Smooth muscle cell (in vitro differentiated cells): ENCODE measurements at regions not wholly inside any gene's neighbourhood (a gene's known extent, or its start where the extent isn't known, plus 50 kb on each side); places are given as distances from the start of the nearest gene placed in this dataset.
"Not testable (repeated sequence)": the region's sequence is repeated elsewhere in the genome, so short reads cannot be mapped to it uniquely, and the experiment has no call there.

Experiments used
- DNase-seq: peaks from one replicate; lab custom pipeline; 2025; ENCODE audit not compliant: unreplicated experiment; lab: John Stamatoyannopoulos, UW
- H2AFZ ChIP-seq: fragments of 200-600 bp; sonication (generic); 2 replicates; pipeline ENCODE4 v1.6.0; 2016; ENCODE audit warnings: antibody characterized with exemption, low read depth, mild to moderate bottlenecking
- H3F3A ChIP-seq: fragments of 200-600 bp; sonication (generic); 2 replicates; pipeline ENCODE4 v1.6.0; 2017; ENCODE audit warnings: antibody characterized with exemption, low read depth
- H3K27ac ChIP-seq: fragments of 200-600 bp; sonication (generic); 2 replicates; pipeline ENCODE4 v1.5.1; 2016; ENCODE audit warnings: low read depth, mild to moderate bottlenecking
- H3K27me3 ChIP-seq: fragments of 200-600 bp; sonication (generic); 2 replicates; pipeline ENCODE4 v1.6.1; 2016; ENCODE audit warnings: low read depth, mild to moderate bottlenecking
- H3K36me3 ChIP-seq: fragments of 200-600 bp; sonication (generic); 2 replicates; pipeline ENCODE4 v1.5.1; 2016; ENCODE audit warnings: low read depth
- H3K4me1 ChIP-seq: fragments of 200-600 bp; sonication (generic); 2 replicates; pipeline ENCODE4 v1.5.1; 2016; ENCODE audit warnings: low read depth
- H3K4me2 ChIP-seq: fragments of 200-600 bp; sonication (generic); 2 replicates; pipeline ENCODE4 v1.6.0; 2016; ENCODE audit warnings: mild to moderate bottlenecking
- H3K4me3 ChIP-seq: fragments of 200-600 bp; sonication (generic); 2 replicates; pipeline ENCODE4 v1.5.1; 2016; ENCODE audit warnings: mild to moderate bottlenecking
- H3K79me2 ChIP-seq: fragments of 200-600 bp; sonication (generic); 2 replicates; pipeline ENCODE4 v1.6.0; 2016; ENCODE audit warnings: low read depth, mild to moderate bottlenecking
- H3K9ac ChIP-seq: fragments of 200-600 bp; sonication (generic); 2 replicates; pipeline ENCODE4 v1.6.0; 2016; ENCODE audit warnings: low read depth
- H3K9me3 ChIP-seq: fragments of 200-600 bp; sonication (generic); replicated peaks from 2 replicates; pipeline ENCODE4 v1.5.1; 2016; ENCODE audit warnings: low read depth
- H4K20me1 ChIP-seq: fragments of 200-600 bp; sonication (generic); 2 replicates; pipeline ENCODE4 v1.6.0; 2016; ENCODE audit warnings: low read depth
- CTCF ChIP-seq: fragments of 200-600 bp; sonication (generic); IDR thresholded peaks from 2 replicates; pipeline ENCODE4 v1.5.1; 2017; ENCODE audit warnings: borderline replicate concordance, mild to moderate bottlenecking, antibody characterized with exemption; ENCODE audit not compliant: insufficient read depth, poor library complexity, severe bottlenecking
- whole genome bisulfite sequencing: methylation state at CpG from one replicate; pipeline ENCODE4 v1.1.7; 2016; ENCODE audit warnings: low lambda C conversion rate; 5-methylcytosine and 5-hydroxymethylcytosine counted together

GRCh38 chrX:40891798-40892197 lies 156.5 kb upstream of the MED14 start:
- TF ChIP-seq CTCF = no peak

GRCh38 chrX:40893251-40893910 lies 158.0 kb upstream of the MED14 start:
- H3K4me3 ChIP-seq = no peak overlapping the region
- no peaks in the 10 kb centered on the region for H3K79me2 ChIP-seq
- H4K20me1 ChIP-seq = no peaks in the 10 kb centered on the region
- TF ChIP-seq CTCF = no peak
- WGBS = 88% methylated on average over 6 of the region's 6 CpGs
- no peaks in the 10 kb centered on the region for H3K4me1 ChIP-seq
- H3F3A ChIP-seq = no peaks in the 10 kb centered on the region
- no peaks in the 10 kb centered on the region for H3K9me3 ChIP-seq
- no peak overlapping the region for H3K9ac ChIP-seq
- DNase-seq = no peak
- H3K4me2 ChIP-seq = no peak overlapping the region
- H3K27ac ChIP-seq = no peak overlapping the region
- no peaks in the 10 kb centered on the region for H3K27me3 ChIP-seq
- no peak overlapping the region for H2AFZ ChIP-seq
- no peaks in the 10 kb centered on the region for H3K36me3 ChIP-seq

More at GRCh38 chrX:40891798-40892197, 156.5 kb upstream of the MED14 start:
- H3K79me2 ChIP-seq = no peaks in the 10 kb centered on the region
- H3K36me3 ChIP-seq = no peaks in the 10 kb centered on the region
- DNase-seq = no peak
- H3K9me3 ChIP-seq = no peaks in the 10 kb centered on the region
- no peak overlapping the region for H3K4me3 ChIP-seq
- H2AFZ ChIP-seq = no peak overlapping the region
- H3K4me2 ChIP-seq = no peak overlapping the region
- H4K20me1 ChIP-seq = no peaks in the 10 kb centered on the region
- H3K27me3 ChIP-seq = no peaks in the 10 kb centered on the region
- no peaks in the 10 kb centered on the region for H3F3A ChIP-seq
- no peaks in the 10 kb centered on the region for H3K4me1 ChIP-seq
- no peak overlapping the region for H3K9ac ChIP-seq
- no peak overlapping the region for H3K27ac ChIP-seq

- TF ChIP-seq CTCF = no peak
- Histone ChIP-seq H3K4me2 (no peak overlapping the region), H3K27me3 (no peaks in the 10 kb centered on the region), H3K4me1 (no peaks in the 10 kb centered on the region), H3K27ac (no peak overlapping the region), H3K36me3 (no peaks in the 10 kb centered on the region), H3K79me2 (no peaks in the 10 kb centered on the region), H2AFZ (no peak overlapping the region), H3F3A (no peaks in the 10 kb centered on the region), H3K9ac (no peak overlapping the region), H3K4me3 (no peak overlapping the region), H4K20me1 (no peaks in the 10 kb centered on the region), H3K9me3 (no peaks in the 10 kb centered on the region)
- WGBS = 88% methylated on average over 3 of the region's 3 CpGs
- DNase-seq = no peak
These were observed 159.9 kb upstream of the MED14 start for GRCh38 chrX:40895246-40895645.

- no peak for TF ChIP-seq CTCF
- no peaks in the 10 kb centered on the region for H3K9me3 ChIP-seq
- WGBS = 79% methylated on average over 3 of the region's 3 CpGs
- no peaks in the 10 kb centered on the region for H3K4me1 ChIP-seq
- no peaks in the 10 kb centered on the region for H4K20me1 ChIP-seq
- H2AFZ ChIP-seq = no peak overlapping the region
- H3K36me3 ChIP-seq = no peaks in the 10 kb centered on the region
- H3K4me3 ChIP-seq = no peak overlapping the region
- no peak overlapping the region for H3K27ac ChIP-seq
- no peaks in the 10 kb centered on the region for H3K27me3 ChIP-seq
- H3F3A ChIP-seq = no peaks in the 10 kb centered on the region
- H3K4me2 ChIP-seq = no peak overlapping the region
- DNase-seq = no peak
- no peak overlapping the region for H3K9ac ChIP-seq
- H3K79me2 ChIP-seq = no peaks in the 10 kb centered on the region
These were observed 162.5 kb upstream of the MED14 start for GRCh38 chrX:40897718-40898270.

GRCh38 chrX:40904739-40905138 lies 169.4 kb upstream of the MED14 start:
- not testable (repeated sequence) for H3F3A ChIP-seq, H3K4me1 ChIP-seq, H3K9me3 ChIP-seq, DNase-seq, H3K27me3 ChIP-seq, H3K79me2 ChIP-seq, H3K27ac ChIP-seq, H3K4me3 ChIP-seq, H3K9ac ChIP-seq, H3K36me3 ChIP-seq, H3K4me2 ChIP-seq, H4K20me1 ChIP-seq, H2AFZ ChIP-seq
